HL-60/S4 treated with phorbol 12-myristate 13-acetate at 8.2 ng/mL for 4 days and 3 days (cell line): ENCODE measurements at regions not wholly inside any gene's neighbourhood (a gene's known extent, or its start where the extent isn't known, plus 50 kb on each side); places are given as distances from the start of the nearest gene placed in this dataset.
"Not testable (repeated sequence)": the region's sequence is repeated elsewhere in the genome, so short reads cannot be mapped to it uniquely, and the experiment has no call there.

ENCODE experiments used
- in situ Hi-C: fragments of 300-500 bp; cut with MboI; formaldehyde crosslinking; loops from 2 replicates; pipeline ENCODE4 v1.15.0; 2022; ENCODE audit warnings: low sequenced_read_pairs

DNA sequence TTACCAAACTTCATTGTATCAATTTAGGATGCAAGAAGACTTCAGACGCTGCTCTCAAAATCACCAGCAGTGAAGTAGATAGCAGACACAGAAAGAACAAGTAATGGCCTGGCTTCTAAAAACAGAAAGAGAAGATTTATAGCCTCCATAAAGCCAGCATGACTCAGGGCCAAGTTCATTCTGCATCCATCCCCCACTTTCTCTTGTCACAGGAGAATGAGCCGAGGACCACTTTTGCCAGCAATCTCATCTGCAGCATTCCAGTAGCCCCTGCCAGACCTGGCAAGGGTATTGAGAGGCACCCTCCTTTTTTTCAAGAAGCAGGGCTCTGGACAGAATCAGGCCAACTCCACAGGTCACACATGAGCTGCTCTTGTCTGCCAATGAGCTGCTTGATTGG is 355.4 kb upstream of the SOX9 start:
- in situ Hi-C loops: no loop called here

DNA sequence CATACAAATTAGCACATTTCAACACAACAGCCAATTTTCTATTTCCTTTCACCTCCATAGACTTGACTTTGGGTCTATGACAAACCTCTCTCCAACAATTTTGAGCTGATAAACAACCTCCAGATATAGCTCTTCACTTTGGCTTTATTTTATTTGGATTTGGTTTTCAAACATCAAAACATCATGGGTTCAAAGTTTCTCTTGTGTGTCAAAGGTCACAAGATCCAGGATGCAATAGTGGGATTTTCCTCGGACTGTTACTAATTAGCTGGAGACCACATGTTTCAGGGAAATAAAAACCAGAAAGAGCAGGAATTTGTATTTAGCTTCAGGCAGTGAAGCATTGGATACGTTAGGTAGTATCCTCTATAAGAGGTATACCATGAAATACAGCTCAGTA is 351.0 kb upstream of the SOX9 start:
- in situ Hi-C loops: no loop called here

DNA sequence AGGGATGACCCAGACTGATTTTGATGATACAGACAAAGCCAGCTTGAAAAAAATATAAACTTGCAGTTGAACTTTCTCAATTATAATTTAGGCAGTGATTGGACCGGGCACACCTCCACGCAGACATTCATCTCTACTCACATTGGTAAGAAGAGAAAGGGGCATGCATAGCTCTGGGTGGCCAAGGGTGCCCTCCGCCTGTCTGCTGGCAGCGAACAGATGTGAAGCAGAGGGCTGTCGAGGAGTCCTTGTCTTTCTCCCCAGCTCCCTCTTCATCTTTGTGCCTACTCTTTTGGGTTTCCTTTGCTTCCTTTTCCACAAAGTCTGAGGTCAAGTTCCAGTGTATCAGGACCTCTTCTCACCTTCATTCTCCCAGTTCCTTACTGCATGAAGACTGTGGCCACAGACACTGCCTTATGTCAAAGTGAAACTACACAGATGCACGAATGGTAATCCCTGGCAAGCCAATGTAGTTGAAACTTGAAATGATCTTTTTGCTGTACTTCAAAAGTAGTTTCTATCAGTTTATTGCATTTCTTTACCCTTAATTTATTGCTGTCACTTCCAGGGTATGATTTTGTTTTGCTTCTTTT is 343.7 kb upstream of the SOX9 start:
- in situ Hi-C loops: no loop called here

DNA sequence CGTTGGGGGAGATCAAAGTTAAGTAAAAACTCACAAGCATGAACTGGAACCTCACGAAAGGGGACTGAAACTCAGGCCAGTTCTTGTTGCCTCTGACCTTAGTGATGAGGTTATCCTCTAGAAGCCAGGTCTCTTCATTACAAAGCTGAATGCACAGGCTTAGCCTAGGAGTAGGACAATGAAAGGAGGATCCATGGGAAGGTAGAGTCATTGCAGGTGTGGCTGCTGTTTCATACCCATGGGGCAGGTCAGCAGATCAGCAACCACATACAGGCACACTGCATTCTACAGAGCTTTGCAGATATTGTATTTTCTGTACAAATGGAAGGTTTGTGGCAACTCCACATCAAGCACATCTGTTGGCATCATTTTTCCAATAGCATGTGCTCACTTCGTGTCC is 341.3 kb upstream of the SOX9 start:
- in situ Hi-C loops: no loop called here

DNA sequence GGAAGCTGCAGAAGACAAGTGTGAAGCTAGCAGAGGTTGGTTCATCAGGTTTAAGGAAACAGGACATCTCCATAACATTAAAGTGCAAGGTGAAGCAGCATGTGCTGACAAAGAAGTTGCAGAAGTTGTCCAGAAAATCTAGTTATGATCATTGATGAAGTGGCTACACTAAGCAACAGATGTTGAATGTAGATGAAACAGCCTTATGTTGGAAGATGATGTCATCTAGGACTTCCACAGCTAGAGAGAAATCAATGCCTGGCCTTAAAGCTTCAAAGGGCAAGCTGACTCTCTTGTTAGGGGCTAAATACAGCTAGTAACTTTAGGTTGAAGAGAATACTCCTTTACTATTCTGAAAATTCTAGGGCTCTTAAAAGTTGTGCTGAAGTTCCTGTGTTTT is 340.2 kb upstream of the SOX9 start:
- in situ Hi-C loops: no loop called here

DNA sequence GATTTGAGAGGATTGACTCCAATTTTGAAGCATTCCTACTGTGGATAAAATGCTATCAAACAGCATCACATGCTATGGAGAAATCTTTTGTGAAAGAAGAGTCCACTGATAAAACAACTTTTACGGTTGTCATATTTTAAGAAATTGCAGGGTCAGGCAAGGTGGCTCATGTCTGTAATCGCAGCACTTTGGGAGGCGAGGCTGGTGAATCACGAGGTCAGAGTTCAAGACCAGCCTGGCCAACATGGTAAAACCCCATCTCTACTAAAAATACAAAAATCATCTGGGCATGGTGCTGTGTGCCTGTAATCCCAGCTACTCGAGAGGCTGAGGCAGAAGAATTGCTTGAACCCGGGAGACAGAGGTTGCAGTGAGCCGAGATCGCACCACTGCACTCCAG is 338.8 kb upstream of the SOX9 start:
- in situ Hi-C loops: not testable (repeated sequence)

DNA sequence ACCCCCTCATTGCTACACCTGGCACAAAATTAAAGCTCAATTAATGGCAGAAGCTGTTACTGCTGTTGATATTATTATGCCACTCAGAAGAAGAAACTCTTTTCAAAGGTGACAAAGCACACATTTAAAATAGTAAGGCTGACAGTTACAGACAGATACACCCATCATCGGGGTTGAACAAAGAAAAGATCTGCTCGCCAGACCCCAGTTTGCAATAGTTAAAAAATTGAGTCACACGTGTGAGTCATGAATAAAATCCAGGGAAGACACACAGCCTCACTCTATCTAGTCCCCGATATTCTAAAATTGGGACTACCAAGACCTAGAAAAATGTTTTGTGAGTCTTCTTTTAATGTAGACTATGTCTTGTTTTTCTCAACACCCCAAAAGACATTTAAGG is 330.0 kb upstream of the SOX9 start:
- in situ Hi-C loops: no loop called here

DNA sequence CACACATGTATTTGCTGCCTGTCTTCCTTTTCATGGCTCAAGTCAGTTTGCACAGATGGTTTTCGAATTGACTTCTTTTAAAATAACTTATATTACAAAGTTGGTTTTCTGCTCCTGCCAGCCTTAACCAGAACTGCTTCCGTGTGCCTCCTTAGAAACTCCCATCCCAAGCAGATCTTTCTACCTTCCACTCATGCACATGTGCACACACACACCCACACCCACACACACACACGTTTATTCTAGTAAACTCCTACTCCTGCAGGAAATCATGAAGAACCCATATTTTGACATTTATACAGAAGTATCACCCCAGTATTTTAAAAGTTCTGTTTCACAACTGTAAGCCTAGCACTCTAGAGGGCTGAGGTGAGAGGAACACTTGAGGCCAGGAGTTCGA is 329.5 kb upstream of the SOX9 start:
- in situ Hi-C loops: no loop called here

DNA sequence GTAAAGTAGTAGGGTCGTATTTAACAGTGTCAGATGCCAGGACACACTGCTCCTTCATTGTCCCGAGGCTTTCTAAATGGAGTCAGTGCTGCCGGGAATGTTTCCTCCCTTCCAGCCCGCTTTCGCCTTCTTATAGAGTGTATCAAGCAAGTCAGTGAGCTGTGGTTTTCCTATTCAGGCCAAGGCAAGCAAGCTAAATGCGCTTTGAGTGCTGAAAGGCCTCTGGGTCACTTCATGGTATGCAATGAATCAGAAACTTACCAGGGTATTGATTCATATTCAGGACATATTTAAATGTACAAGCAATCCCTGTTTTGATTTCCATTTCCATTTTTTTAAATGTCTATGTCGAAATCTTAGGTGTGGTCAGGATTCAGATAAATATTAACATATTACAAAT is 327.9 kb upstream of the SOX9 start:
- in situ Hi-C loops: no loop called here

DNA sequence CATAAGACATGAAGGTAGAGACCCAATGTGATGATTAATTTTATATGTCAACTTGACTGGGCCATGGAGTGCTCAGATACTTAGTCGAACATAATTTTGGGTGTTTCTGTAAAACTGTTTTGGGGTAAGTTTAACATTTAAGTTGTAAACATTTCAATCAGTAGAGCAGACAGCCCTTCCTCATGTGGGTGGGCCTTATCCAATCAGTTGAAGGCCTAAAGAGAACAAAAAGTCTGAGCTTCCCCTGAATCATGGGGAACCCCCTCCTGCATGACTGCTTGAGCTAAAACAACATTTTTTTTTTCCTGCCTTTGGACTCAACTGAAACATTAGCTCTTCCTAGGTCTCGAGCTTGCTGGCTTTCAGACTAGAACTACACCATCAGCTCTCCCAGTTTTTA is 327.3 kb upstream of the SOX9 start:
- in situ Hi-C loops: no loop called here

DNA sequence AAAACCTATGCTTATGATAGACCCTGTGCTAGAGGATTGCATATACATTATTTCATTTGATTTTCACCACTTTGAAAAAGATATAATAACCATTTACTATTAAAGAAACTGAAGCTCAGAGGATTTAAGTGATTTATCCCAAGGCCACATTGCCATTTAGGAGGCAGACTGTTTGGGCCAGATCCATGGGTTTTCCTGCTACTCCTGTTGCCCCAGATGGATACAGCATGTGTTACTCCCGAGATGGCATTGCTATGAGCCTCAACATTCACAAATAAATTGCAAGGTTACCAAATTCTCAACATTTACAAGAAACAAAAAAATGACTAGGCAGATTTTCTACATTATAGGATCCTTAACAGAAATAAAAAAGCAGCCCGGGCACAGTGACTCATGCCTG is 322.1 kb upstream of the SOX9 start:
- in situ Hi-C loops: no loop called here

DNA sequence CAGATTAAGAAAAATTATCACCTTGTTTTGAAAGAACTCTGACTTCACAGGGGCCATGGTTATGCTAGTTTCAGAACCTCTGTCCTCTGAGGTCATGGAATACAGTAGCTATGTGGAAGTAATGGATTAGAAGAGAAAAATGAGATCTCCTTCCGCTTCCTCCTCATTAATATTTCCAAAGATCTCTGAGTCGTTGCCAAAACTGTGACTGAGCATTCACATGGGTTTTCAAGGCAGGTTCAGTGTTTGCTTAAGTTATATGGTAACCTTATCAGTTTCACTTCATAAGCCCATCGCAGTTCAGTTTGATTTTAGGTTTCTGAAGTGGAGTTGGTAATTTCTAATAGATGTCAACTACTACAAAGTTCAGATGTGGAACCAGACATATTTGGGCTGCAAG is 321.2 kb upstream of the SOX9 start:
- in situ Hi-C loops: no loop called here

DNA sequence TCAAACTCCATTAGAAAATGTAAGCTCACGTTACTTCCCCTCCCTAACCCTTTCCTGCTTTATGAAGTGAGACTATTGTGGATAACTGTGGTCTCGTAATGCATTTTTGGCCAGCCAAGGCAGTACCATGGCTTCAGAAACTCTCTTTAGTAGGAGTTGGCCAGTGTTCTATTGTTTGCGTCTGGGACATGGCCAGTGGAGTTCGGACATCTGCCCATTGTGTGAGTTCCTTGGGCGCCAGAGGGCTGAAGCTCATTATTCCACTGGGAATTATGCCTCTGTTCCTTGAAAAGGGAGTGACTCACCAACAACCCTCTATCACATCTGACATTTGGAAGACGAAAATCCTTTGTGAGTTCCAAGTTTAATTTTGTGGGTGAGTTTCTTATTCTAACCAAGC is 319.5 kb upstream of the SOX9 start:
- in situ Hi-C loops: no loop called here

DNA sequence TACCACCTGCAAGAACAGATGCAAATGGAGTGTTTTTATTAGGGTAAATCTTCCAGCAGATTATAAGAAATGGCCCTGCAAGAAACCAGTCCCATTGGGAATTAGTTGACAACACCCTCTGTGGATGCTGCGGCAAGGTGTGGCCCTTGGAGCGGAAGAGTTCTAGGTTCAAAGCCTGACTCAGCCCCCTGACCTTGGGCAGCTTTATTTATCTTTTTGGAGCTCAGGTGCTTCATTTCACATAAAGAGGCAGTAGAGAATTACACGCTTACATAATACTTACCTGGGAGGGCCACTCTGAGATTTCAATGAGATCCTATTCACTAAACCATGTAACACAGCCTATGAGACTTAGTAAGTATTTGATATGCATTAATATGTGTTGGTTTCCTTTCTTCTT is 318.2 kb upstream of the SOX9 start:
- in situ Hi-C loops: no loop called here

DNA sequence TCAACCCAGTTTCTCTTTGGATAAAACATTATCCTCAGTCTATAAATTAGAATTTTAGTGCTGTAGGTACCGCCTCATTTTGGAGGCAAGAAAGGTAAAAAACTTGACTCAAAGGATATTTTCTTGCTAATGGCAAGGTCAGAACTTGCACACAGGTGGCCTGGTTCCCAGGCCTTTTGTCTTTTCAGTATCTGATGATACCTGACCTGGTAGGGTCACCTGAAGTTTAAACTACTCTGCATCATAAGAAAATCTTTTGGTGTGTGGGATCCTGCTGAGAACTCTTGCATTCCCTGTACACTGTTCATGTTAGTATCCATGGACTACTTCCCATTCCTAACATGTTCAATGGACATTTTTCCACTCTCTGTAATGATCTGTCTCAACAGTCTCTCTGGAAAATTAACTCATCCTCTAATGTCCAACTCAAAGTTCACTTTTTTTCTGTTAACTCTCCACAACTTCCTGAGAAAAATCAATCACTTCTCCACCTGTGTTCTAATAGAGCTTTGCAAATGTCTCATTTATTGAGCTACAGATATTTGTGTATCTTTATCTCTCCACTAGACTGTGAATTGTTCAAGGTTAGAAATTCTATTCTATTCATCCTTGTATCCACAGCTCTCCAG is 317.1 kb upstream of the SOX9 start:
- in situ Hi-C loops: no loop called here

DNA sequence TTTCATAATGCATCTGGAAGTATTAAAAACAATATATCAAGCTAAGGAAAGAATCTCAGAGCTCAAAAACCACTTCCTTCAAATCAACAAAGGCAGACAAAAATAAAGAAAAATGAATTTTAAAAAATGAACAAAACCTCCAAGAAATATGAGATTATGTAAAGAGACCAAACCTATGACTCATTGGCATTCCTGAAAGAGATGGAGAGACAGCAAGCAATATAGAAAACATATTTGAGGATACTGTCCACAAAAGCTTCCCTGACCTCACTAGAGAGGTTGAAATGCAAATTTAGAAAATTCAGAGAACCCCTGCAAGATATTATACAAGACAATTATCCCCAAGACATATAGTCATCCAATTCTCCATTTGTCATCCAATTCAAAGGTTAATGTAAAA is 311.3 kb upstream of the SOX9 start:
- in situ Hi-C loops: no loop called here

DNA sequence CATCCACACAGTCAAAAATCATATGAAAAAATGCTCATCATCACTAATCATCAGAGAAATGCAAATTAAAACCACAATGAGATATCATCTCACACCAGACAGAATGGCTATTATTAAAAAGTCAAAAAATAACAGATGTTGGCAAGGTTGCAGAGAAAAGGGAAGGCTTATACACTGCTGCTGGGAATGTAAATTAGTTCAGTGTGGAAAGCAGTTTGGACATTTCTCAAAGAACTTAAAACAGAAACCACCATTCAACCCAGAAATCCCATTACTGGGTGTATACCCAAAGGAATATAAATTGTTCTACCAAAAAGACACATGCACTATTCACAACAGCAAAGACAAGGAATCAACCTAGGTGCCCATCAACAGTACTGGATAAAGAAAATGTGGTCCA is 307.0 kb upstream of the SOX9 start:
- in situ Hi-C loops: not testable (repeated sequence)

DNA sequence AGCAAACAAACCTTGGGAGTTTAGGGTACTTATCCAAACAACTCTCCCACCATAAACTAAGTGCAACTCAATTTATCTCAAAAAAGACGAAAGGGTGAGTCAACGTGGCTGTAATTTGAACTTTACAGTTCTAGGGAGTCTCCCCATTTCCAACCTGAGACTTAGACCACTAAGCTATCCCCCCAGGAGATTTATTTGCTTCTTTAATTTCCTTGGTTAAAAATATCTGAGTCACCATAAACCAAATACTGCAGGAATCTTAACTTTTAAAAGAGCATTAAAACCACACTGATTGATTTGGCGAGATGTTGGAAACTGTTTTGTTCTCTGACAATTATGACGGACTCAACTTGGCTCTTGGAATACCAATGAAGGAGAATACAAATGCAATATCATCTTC is 299.3 kb upstream of the SOX9 start:
- in situ Hi-C loops: no loop called here

DNA sequence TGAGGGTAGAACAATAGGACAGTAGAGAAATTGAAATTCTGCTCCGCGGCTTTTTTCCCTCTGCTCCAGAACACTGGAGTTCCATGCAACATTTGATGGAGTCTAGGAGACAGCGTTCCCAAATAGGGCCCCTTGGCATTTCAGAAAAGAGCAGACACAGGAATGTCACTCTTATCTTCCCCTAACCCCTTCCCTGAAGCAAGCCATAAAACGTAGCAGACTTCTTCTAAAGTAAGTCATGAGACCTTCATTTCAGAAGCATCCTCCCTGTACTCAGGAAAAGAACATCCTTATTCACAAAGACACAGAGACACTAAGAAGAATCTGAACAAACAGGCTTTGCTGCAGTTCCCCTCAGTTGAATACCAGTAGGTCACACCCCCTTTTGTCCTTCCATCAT is 296.1 kb upstream of the SOX9 start:
- in situ Hi-C loops: no loop called here

DNA sequence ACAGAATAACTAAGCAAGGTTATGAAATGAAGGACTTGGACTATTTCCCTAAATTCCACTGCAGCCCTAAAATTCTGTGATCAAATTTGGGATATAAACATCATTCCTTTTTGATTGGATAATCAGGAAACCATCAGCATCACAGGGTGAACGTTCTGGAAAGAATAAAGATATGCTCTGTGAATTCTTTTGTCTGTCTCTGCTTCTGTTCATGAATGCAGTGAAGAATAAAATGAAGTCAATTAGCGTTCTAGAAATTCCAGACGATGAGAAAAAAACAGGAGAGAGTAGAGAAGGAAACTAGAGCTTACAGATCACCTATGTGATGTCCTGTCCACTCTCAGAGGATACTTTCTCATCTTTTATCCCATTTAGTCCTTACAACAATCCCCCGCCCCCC is 295.1 kb upstream of the SOX9 start:
- in situ Hi-C loops: no loop called here

DNA sequence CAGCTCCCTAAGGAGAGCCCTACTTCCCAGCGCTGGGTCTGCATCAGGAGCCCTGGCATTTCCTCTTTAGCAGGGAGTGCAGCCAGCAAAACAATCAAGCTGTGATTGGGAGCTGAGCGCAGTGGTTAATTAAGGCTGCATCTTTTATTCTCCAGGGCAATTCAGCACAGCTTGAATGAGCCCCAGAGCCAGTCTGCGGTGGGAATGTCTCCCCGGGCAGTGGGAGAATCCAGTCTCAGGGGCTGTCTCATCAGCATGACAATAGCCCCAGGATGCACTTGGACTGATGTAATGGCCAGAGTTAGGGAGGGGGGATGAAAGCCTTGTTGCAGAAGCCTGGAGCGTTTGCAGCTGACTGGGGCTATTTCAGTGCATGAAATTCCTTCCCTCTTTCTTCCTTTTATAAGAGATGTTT is 292.6 kb upstream of the SOX9 start:
- in situ Hi-C loops: no loop called here

DNA sequence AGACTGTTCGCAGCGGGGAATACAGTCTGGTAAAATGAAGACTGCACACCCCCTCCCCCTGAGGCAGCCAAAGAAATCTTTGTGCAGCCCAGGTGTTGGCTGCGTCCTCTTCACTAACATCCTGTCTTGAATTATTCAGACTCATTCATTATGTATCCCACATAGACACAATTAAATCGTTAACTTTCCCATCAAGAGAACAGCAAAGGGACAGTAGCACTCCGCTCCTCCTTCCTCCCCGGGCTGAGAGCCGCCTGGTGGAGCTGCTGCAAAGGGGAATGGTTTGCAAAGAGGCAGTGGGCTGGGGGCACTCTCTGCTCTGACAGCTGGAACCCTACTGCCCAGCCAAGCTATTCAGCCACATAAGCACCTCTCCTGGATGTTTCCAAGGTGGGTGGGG is 290.0 kb upstream of the SOX9 start:
- in situ Hi-C loops: no loop called here

DNA sequence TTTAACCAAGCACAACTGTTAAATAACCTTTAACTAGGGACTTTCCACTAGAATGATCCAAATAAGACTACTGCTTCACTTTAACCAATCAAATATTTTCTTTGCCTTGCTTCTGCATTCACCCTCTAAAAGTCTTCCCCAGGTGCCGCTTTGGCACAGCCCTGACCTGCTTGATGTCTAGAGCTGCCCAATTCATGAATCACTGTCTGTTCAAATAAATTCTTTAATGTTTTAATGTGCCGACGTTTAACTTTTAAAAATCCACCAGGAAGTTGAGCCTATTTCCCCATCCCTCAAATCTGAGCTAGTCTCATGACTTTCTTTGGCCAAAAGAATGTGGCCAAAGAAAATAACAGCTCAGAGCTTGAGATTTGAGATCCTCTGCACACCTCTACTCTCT is 277.8 kb upstream of the SOX9 start:
- in situ Hi-C loops: no loop called here
